OCI-LY3 (cell line): ENCODE measurements at regions not wholly inside any gene's neighbourhood (a gene's known extent, or its start where the extent isn't known, plus 50 kb on each side); places are given as distances from the start of the nearest gene placed in this dataset.

Experiments used
- CTCF ChIP-seq: fragments of 200-600, 300-600 bp; sonication (generic); IDR thresholded peaks from 2 replicates; pipeline ENCODE4 v1.5.1; 2014; ENCODE audit warnings: antibody characterized with exemption, low read length, low read depth
- EZH2phosphoT487 ChIP-seq: fragments of 200-600 bp; shearing (Covaris generic); IDR thresholded peaks from 2 replicates; pipeline ENCODE4 v1.6.1; 2018; ENCODE audit warnings: antibody characterized with exemption, mixed run types, low read depth

GRCh38 chr4:14348506-14348905 is 653.8 kb upstream of the CPEB2 start:
- no peak for TF ChIP-seq EZH2phosphoT487
- TF ChIP-seq CTCF: no peak
